Ovary (tissue), 3 donors: ENCODE measurements at regions not wholly inside any gene's neighbourhood (a gene's known extent, or its start where the extent isn't known, plus 50 kb on each side); places are given as distances from the start of the nearest gene placed in this dataset.

Experiments
- POLR2A ChIP-seq: fragments of 450-650 bp; IDR thresholded peaks from one replicate; pipeline ENCODE4 v1.6.1; 2017; ENCODE audit warnings: antibody characterized with exemption, mild to moderate bottlenecking, moderate library complexity
- TF ChIP-seq, protein P1 (sequence below), 3 donors: fragments of 450-650 bp in 2 of 3; fragments of 200-600 bp in 1 of 3; IDR thresholded peaks; one replicate each; pipeline versions ENCODE4 v1.5.1 to v1.8.0; 2016 to 2022; ENCODE audit warnings: antibody characterized with exemption in 3 of 3, mild to moderate bottlenecking in 1 of 3
- donor health status: DM: no; HTN: no; CAD: no.

DNA sequence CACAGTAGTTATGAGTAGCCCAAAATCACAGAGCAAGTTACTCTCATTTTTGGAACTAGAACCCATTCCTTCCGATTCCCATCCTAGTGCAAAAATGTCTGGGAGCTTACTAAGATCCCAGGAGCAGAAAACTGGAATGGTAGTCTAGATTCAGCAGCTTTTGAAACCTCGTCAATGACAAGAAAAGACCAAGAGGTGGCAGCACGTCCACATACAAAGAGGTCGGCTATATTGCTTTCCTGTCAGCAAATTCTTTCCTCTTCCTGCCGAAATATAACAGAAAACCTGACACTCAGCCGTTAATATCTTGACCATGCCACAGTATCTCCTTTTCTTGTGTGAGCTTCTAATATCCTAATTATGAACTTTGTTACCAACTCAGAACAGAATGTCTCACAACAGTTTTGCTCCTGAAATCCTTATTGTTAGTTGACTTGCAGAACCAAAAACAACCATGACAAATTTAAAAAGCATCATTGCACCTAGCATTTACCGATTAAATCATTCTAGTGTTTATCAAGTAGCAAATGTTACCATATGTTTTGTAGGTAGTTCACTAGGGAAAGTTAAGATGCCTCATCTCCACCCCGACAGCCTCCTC, 92.8 kb upstream of the OR9G4 start:
- TF ChIP-seq, protein P1, sequence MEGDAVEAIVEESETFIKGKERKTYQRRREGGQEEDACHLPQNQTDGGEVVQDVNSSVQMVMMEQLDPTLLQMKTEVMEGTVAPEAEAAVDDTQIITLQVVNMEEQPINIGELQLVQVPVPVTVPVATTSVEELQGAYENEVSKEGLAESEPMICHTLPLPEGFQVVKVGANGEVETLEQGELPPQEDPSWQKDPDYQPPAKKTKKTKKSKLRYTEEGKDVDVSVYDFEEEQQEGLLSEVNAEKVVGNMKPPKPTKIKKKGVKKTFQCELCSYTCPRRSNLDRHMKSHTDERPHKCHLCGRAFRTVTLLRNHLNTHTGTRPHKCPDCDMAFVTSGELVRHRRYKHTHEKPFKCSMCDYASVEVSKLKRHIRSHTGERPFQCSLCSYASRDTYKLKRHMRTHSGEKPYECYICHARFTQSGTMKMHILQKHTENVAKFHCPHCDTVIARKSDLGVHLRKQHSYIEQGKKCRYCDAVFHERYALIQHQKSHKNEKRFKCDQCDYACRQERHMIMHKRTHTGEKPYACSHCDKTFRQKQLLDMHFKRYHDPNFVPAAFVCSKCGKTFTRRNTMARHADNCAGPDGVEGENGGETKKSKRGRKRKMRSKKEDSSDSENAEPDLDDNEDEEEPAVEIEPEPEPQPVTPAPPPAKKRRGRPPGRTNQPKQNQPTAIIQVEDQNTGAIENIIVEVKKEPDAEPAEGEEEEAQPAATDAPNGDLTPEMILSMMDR (IDR thresholded peaks at IDR 0.05), result peak in 1 of 3 donors; percentile 42
- TF ChIP-seq POLR2A, result no peak
